ENCODE measurements at regions not wholly inside any gene's neighbourhood (a gene's known extent, or its start where the extent isn't known, plus 50 kb on each side); places are given as distances from the start of the nearest gene placed in this dataset.

DNA sequence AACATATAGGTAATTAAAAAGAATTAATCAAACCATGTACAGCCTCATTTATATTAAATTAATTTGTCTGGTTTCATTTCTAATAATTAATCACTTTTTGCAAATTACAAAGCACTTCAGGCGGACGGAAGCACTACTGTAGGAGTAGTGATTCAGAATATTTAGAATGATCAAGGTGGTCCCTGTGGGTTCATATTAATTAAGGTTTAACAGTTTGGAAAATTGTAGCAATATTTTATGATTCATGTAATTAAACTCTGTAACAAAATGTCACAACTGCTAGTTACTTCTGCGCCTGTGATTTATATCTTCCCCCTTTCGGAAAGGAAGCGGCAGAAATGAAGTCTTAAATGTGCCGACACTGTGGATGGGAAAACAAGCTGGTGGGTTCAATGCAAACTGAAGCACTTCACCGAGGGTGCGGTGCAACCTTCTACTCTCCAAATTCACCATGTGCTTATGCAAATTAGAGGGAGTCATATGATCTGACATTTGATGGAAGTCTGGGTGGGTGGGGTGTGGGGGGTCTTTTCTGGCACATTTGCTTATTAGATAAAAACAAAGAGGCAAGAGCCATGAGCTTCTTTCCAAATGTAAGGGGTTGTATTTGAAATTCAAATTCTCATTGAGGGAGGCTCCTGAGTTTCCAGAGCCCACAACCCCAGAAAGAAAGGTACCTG lies 679.4 kb downstream of the TOX3 start:
- POLR2A ChIA-PET, result no interaction called here

DNA sequence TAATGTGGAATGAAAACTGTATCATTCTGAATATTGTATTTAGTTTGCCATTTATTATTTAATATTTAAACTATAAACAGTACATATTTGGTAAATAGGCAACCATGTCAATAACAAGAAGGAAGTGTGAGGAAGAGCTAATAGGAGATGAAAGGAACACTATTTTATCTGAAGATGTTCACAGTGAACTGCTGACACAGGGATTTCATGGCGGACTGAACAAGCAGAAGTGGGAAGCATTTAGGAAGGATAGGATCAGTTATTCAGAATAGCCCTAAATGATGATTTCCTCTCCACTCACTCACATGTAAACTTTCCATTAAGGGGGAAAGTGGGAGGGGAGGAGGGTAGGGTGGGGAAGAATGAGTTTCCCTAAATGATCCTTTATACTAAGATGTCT lies 682.4 kb downstream of the TOX3 start:
- intact Hi-C loops (cut with DNase I, micrococcal nuclease), result no loop called here
- no peak overlapping the region for H3K4me3 ChIP-seq (ENCODE audit: low read length)
- DNase-seq, result no peak
- H3K9me3 ChIP-seq (ENCODE audit: control insufficient read depth in 1 of 2, insufficient read depth in 1 of 2, low read length in 2 of 2), result peaks cover 0 to 6% of the 10 kb centered on the region in 2 experiments
- TF ChIP-seq, protein P1, sequence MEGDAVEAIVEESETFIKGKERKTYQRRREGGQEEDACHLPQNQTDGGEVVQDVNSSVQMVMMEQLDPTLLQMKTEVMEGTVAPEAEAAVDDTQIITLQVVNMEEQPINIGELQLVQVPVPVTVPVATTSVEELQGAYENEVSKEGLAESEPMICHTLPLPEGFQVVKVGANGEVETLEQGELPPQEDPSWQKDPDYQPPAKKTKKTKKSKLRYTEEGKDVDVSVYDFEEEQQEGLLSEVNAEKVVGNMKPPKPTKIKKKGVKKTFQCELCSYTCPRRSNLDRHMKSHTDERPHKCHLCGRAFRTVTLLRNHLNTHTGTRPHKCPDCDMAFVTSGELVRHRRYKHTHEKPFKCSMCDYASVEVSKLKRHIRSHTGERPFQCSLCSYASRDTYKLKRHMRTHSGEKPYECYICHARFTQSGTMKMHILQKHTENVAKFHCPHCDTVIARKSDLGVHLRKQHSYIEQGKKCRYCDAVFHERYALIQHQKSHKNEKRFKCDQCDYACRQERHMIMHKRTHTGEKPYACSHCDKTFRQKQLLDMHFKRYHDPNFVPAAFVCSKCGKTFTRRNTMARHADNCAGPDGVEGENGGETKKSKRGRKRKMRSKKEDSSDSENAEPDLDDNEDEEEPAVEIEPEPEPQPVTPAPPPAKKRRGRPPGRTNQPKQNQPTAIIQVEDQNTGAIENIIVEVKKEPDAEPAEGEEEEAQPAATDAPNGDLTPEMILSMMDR (IDR thresholded peaks at IDR 0.05), result no peak
- H3K27ac ChIP-seq (ENCODE audit: low read depth in 1 of 2, low read length in 2 of 2), result no peak overlapping the region
- POLR2A ChIA-PET, result no interaction called here
- H3K27ac Mint-ChIP-seq, result no peak overlapping the region
- H3K36me3 Mint-ChIP-seq (ENCODE audit: low read depth), result no peaks in the 10 kb centered on the region
- no peaks in the 10 kb centered on the region for H3K4me1 Mint-ChIP-seq (ENCODE audit: low read depth)
- no peak for ATAC-seq (ENCODE audit: poor library complexity)
- H3K36me3 ChIP-seq (ENCODE audit: insufficient read depth, low read length), result no peaks in the 10 kb centered on the region
- no peak overlapping the region for H3K4me3 Mint-ChIP-seq
- H3K9me3 Mint-ChIP-seq, result peaks cover 2% of the 10 kb centered on the region
- CTCF ChIA-PET, result no interaction called here
- no peaks in the 10 kb centered on the region for H3K27me3 ChIP-seq (ENCODE audit: control insufficient read depth in 1 of 2, insufficient read depth in 2 of 2, low read length in 2 of 2)
- no peaks in the 10 kb centered on the region for H3K27me3 Mint-ChIP-seq
- no peaks in the 10 kb centered on the region for H3K4me1 ChIP-seq (ENCODE audit: insufficient read depth, low read length)

More for the DNA sequence above, 679.4 kb downstream of the TOX3 start:
- Histone ChIP-seq H3K36me3 (ENCODE audit: insufficient read depth, low read length) (no peaks in the 10 kb centered on the region), H3K27ac (ENCODE audit: low read depth in 1 of 2, low read length in 2 of 2) (no peak overlapping the region), H3K4me3 (ENCODE audit: low read length) (no peak overlapping the region), H3K27me3 (ENCODE audit: control insufficient read depth in 1 of 2, insufficient read depth in 2 of 2, low read length in 2 of 2) (peaks cover 0 to 2% of the 10 kb centered on the region in 2 experiments), H3K9me3 (ENCODE audit: control insufficient read depth in 1 of 2, insufficient read depth in 1 of 2, low read length in 2 of 2) (peaks cover 0 to 6% of the 10 kb centered on the region in 2 experiments), H3K4me1 (ENCODE audit: insufficient read depth, low read length) (no peaks in the 10 kb centered on the region)
- intact Hi-C loops (cut with DNase I, micrococcal nuclease), result no loop called here
- DNase-seq (no peak), ATAC-seq (ENCODE audit: poor library complexity) (no peak)
- Mint-ChIP-seq H3K27ac (no peak overlapping the region), H3K9me3 (peaks cover 2% of the 10 kb centered on the region), H3K4me3 (no peak overlapping the region), H3K36me3 (ENCODE audit: low read depth) (no peaks in the 10 kb centered on the region), H3K27me3 (no peaks in the 10 kb centered on the region), H3K4me1 (ENCODE audit: low read depth) (no peaks in the 10 kb centered on the region)
- CTCF ChIA-PET, result no interaction called here
- TF ChIP-seq, protein P1 (IDR thresholded peaks at IDR 0.05), result no peak

DNA sequence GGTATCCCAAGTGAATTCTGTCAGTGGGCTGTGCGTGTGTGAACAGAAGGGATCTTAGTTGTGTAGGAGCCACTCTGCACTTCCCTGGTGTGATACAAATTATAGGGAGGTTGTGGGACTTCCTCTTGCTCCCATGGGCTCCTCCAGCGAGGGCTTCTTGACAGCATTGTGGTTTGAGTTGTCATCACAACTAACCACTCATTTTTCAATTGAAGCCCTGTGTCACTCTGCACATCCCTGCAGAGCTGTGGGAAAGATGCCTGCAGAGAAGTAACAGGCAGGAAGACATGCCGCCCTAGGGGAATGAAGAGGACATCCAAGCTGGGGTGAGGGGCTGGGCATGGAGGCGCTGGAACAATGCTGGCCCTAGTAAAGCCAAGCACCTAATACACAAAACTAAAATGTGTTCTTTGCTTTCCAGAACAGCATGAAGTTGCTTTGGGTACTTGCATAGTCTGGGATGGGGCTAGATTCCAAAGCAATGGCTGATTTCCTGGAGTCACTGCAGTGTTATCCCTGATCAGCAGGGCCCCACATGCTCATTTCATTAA lies 692.5 kb downstream of the TOX3 start:
- no peaks in the 10 kb centered on the region for H3K4me1 Mint-ChIP-seq (ENCODE audit: low read depth)
- no peak for DNase-seq
- TF ChIP-seq, protein P1 (IDR thresholded peaks at IDR 0.05), result no peak
- H3K27ac Mint-ChIP-seq, result no peak overlapping the region
- no peak for ATAC-seq (ENCODE audit: poor library complexity)
- ChIA-PET POLR2A (no interaction called here), CTCF (no interaction called here)
- H3K36me3 Mint-ChIP-seq (ENCODE audit: low read depth), result no peaks in the 10 kb centered on the region
- H3K27me3 ChIP-seq (ENCODE audit: control insufficient read depth in 1 of 2, insufficient read depth in 2 of 2, low read length in 2 of 2), result no peaks in the 10 kb centered on the region
- H3K4me3 ChIP-seq (ENCODE audit: low read length), result no peak overlapping the region
- H3K9me3 ChIP-seq (ENCODE audit: control insufficient read depth in 1 of 2, insufficient read depth in 1 of 2, low read length in 2 of 2), result peaks cover 0 to 6% of the 10 kb centered on the region in 2 experiments
- no peaks in the 10 kb centered on the region for H3K4me1 ChIP-seq (ENCODE audit: insufficient read depth, low read length)
- intact Hi-C loops (cut with DNase I, micrococcal nuclease), result no loop called here
- H3K4me3 Mint-ChIP-seq, result no peak overlapping the region
- H3K9me3 Mint-ChIP-seq, result peaks cover 5% of the 10 kb centered on the region
- H3K27ac ChIP-seq (ENCODE audit: low read depth in 1 of 2, low read length in 2 of 2), result no peak overlapping the region
- H3K27me3 Mint-ChIP-seq, result no peaks in the 10 kb centered on the region
- no peaks in the 10 kb centered on the region for H3K36me3 ChIP-seq (ENCODE audit: insufficient read depth, low read length)
